Astrocyte of the cerebellum (primary cell): ENCODE measurements at regions not wholly inside any gene's neighbourhood (a gene's known extent, or its start where the extent isn't known, plus 50 kb on each side); places are given as distances from the start of the nearest gene placed in this dataset.

ENCODE experiments used
- DNase-seq: peaks from one replicate; pipeline ENCODE4 v3.0.0-alpha.2; 2011; ENCODE audit warnings: low read depth
- H3K4me3 ChIP-seq: 2 replicates; pipeline ENCODE4 v1.5.1; 2011; ENCODE audit warnings: mild to moderate bottlenecking, low read depth, low read length, moderate library complexity
- CTCF ChIP-seq: IDR thresholded peaks from 2 replicates; pipeline ENCODE4 v1.5.1; 2012; ENCODE audit warnings: low read length, low read depth, moderate library complexity, mild to moderate bottlenecking; ENCODE audit errors: missing control alignments
- in situ Hi-C: cut with HindIII; loops from 2 replicates; pipeline ENCODE4 v1.10.0; 2017; ENCODE audit warnings: low sequenced_read_pairs

GRCh38 chr12:115385141-115385540 is 701.2 kb upstream of the TBX3 start:
- in situ Hi-C loops, result no loop called here
- no peak for TF ChIP-seq CTCF
- H3K4me3 ChIP-seq, result no peak overlapping the region
- no peak for DNase-seq

DNA sequence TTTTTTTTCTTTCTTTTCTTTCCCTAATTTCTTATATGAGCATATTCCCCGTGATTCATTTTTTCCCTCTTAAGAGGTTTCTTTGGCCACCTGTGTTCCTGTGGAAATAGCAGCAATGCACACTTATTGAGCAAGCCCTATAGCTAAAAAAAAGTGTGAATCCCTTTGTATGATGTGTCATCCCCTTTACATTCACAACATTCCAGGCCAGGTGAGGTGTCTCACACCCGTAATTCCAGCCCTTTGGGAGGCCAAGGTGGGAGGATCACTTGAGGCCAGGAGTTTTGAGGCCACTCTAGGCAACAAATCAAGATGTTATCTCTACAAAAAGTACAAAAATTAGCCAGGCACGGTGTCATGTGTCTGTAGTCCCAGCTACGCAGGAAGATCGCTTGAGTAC is 700.4 kb upstream of the TBX3 start:
- in situ Hi-C loops, result no loop called here
- TF ChIP-seq CTCF, result no peak
- no peak for DNase-seq

DNA sequence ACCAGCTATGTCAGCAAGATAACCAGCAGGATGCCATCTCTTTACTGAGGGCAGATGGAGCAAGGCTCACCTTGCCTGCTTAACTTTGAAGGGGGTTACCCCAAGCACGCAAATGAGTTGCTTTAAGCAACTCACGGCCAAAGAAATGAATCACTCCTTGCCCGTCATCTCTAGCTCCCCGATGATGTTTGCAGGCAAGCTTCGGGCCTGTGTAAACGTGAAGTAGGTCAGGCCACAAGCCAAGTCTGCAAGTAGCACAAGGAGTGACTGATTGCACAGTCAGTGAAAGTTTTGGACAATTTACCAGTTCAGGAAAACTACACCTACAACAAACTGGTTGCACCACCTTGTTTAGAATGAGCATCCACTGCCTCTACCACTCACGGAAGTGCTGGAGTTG is 699.7 kb upstream of the TBX3 start:
- TF ChIP-seq CTCF, result no peak
- in situ Hi-C loops, result no loop called here
- no peak overlapping the region for H3K4me3 ChIP-seq
- DNase-seq, result peak; percentile 36

More for the DNA sequence above, 700.4 kb upstream of the TBX3 start:
- no peak overlapping the region for H3K4me3 ChIP-seq

- in situ Hi-C loops, result no loop called here
- DNase-seq, result no peak
- no peak overlapping the region for H3K4me3 ChIP-seq
- TF ChIP-seq CTCF, result no peak
Measured at GRCh38 chr12:115382681-115383080, 698.7 kb upstream of the TBX3 start.

GRCh38 chr12:115380546-115381120 is 696.7 kb upstream of the TBX3 start:
- DNase-seq, result no peak
- H3K4me3 ChIP-seq, result no peak overlapping the region
- in situ Hi-C loops, result no loop called here
- TF ChIP-seq CTCF, result no peak

DNA sequence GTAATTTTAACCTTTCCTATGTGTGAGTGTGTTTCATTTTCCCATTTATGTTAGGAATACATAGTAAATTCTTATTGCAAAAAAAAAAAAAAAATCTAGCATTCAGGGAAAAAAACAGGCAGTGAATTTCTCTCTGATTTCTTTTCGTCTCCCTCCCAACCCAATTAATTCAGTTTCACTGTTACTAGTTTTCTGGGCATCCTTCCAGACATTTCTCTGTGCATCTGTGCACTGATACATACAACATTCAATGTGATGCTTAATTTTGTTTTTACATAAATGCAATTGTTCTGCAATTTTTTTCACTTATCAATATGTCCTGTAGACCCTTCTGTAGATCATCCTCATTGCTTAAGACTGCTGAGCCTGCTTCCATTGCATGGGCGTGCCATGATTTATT is 694.3 kb upstream of the TBX3 start:
- H3K4me3 ChIP-seq, result no peak overlapping the region
- peak; percentile 24 for DNase-seq
- TF ChIP-seq CTCF, result no peak
- in situ Hi-C loops, result no loop called here

DNA sequence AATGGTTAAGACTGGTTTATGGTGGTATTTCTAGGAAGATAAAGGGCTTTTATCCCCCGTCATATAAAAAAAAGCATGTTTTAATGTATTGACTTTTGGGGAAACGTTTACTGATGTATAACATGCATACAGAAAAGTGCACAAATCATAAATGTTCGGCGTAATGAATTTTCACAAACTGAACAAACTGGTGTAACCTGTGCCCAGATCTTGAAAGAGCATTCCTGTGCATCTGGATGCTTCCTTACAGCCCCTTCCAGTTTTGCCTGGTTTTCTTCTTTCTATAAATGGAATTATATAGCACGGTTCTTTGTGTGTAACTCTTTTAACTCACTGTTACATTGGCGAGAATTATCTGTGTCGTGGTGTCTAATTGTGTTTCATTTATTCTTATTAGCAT is 693.8 kb upstream of the TBX3 start:
- H3K4me3 ChIP-seq, result no peak overlapping the region

More for the DNA sequence above, 693.8 kb upstream of the TBX3 start:
- in situ Hi-C loops, result no loop called here
- no peak for DNase-seq
- no peak for TF ChIP-seq CTCF
